Testis (tissue), 2 donors: ENCODE measurements at regions not wholly inside any gene's neighbourhood (a gene's known extent, or its start where the extent isn't known, plus 50 kb on each side); places are given as distances from the start of the nearest gene placed in this dataset.

Source experiments
- DNase-seq: peaks from one replicate; pipeline ENCODE4 v3.0.0-alpha.2; 2019
- H3K27ac ChIP-seq, 2 donors: fragments of 200-600 bp; sonication (generic); one replicate each; pipeline ENCODE4 v1.5.1; 2019
- H3K27me3 ChIP-seq: fragments of 200-600 bp; sonication (generic); one replicate; pipeline ENCODE4 v1.5.1; 2019
- H3K36me3 ChIP-seq: fragments of 200-600 bp; sonication (generic); one replicate; pipeline ENCODE4 v1.5.1; 2017; ENCODE audit warnings: low read depth; ENCODE audit errors: missing control alignments
- H3K4me1 ChIP-seq: fragments of 200-600 bp; sonication (generic); one replicate; pipeline ENCODE4 v1.5.1; 2019
- H3K4me3 ChIP-seq, 2 donors: fragments of 200-600 bp; sonication (generic); one replicate each; pipeline ENCODE4 v1.5.1; 2017 to 2019
- H3K9me3 ChIP-seq: fragments of 200-600 bp; sonication (generic); one replicate; pipeline ENCODE4 v1.5.1; 2017
- CTCF ChIP-seq, 3 experiments: fragments of 450-650 bp in 2 of 3; fragments of 200-600 bp in 1 of 3; sonication (generic) in 1 of 3; IDR thresholded peaks; one replicate each; pipeline ENCODE4 v1.5.1; 2016 to 2019; ENCODE audit warnings: antibody characterized with exemption in 3 of 3, mild to moderate bottlenecking in 2 of 3, moderate library complexity in 1 of 3
- POLR2A ChIP-seq: fragments of 450-650 bp; IDR thresholded peaks from one replicate; pipeline ENCODE4 v1.6.1; 2017; ENCODE audit warnings: antibody characterized with exemption, mild to moderate bottlenecking, moderate library complexity
- WGBS, 2 donors: methylation state at CpG; one replicate each; pipeline ENCODE4 v1.1.5; 2018; 5-methylcytosine and 5-hydroxymethylcytosine counted together
- intact Hi-C: fragments of 100-400 bp; cut with DNase I; formaldehyde crosslinking; loops from one replicate; pipeline ENCODE4 v1.15.1; 2023; ENCODE audit warnings: low total_unique reads

GRCh38 chrX:148314876-148315275, 185.5 kb upstream of the AFF2 start:
- intact Hi-C loops, result no loop called here
- no peak for DNase-seq
- Histone ChIP-seq H3K36me3 (no peaks in the 10 kb centered on the region), H3K4me1 (no peaks in the 10 kb centered on the region), H3K9me3 (no peaks in the 10 kb centered on the region), H3K4me3 (no peak overlapping the region), H3K27ac (no peak overlapping the region), H3K27me3 (no peaks in the 10 kb centered on the region)
- 86 to 91% methylated on average over 1 of the region's 1 CpG for WGBS, 2 donors
- TF ChIP-seq POLR2A, result no peak
- TF ChIP-seq CTCF (IDR thresholded peaks at IDR 0.05), result no peak

- intact Hi-C loops, result no loop called here
- no peaks in the 10 kb centered on the region for H3K9me3 ChIP-seq
- no peaks in the 10 kb centered on the region for H3K36me3 ChIP-seq
- H3K4me3 ChIP-seq, result no peak overlapping the region
- H3K4me1 ChIP-seq, result no peaks in the 10 kb centered on the region
- no peak for DNase-seq
- TF ChIP-seq POLR2A (no peak), CTCF (IDR thresholded peaks at IDR 0.05) (no peak)
- 56 to 65% methylated on average over 1 of the region's 1 CpG for WGBS, 2 donors
- no peak overlapping the region for H3K27ac ChIP-seq
- no peaks in the 10 kb centered on the region for H3K27me3 ChIP-seq
Measured at GRCh38 chrX:148316446-148316845, 184.0 kb upstream of the AFF2 start.

GRCh38 chrX:148322906-148323305, 177.5 kb upstream of the AFF2 start:
- Histone ChIP-seq H3K4me3 (no peak overlapping the region), H3K27ac (no peak overlapping the region), H3K9me3 (no peaks in the 10 kb centered on the region), H3K36me3 (no peaks in the 10 kb centered on the region), H3K27me3 (no peaks in the 10 kb centered on the region), H3K4me1 (no peaks in the 10 kb centered on the region)
- no peak for DNase-seq
- WGBS, 2 donors, result 88 to 89% methylated on average over 2 of the region's 2 CpGs
- TF ChIP-seq POLR2A, result no peak
- no peak for TF ChIP-seq CTCF (IDR thresholded peaks at IDR 0.05)
- intact Hi-C loops, result no loop called here

GRCh38 chrX:148333989-148334388, 166.4 kb upstream of the AFF2 start:
- Histone ChIP-seq H3K27me3 (no peaks in the 10 kb centered on the region), H3K36me3 (no peaks in the 10 kb centered on the region), H3K4me3 (no peak overlapping the region), H3K9me3 (no peaks in the 10 kb centered on the region), H3K27ac (no peak overlapping the region), H3K4me1 (no peaks in the 10 kb centered on the region)
- WGBS, 2 donors, result 85 to 89% methylated on average over 1 of the region's 1 CpG
- intact Hi-C loops, result no loop called here
- no peak for TF ChIP-seq CTCF (IDR thresholded peaks at IDR 0.05)
- no peak for TF ChIP-seq POLR2A
- DNase-seq, result no peak

GRCh38 chrX:148337873-148338272, 162.5 kb upstream of the AFF2 start:
- no peaks in the 10 kb centered on the region for H3K36me3 ChIP-seq
- no peak overlapping the region for H3K4me3 ChIP-seq
- H3K27ac ChIP-seq, result no peak overlapping the region
- H3K9me3 ChIP-seq, result no peaks in the 10 kb centered on the region
- H3K4me1 ChIP-seq, result no peaks in the 10 kb centered on the region
- WGBS, 2 donors, result 89% methylated on average over 4 of the region's 4 CpGs; no CpG with 5 or more reads in 1 of the 2 donors
- DNase-seq, result no peak
- no peaks in the 10 kb centered on the region for H3K27me3 ChIP-seq
- intact Hi-C loops, result no loop called here
- TF ChIP-seq CTCF (IDR thresholded peaks at IDR 0.05) (no peak), POLR2A (no peak)
